RCC 7860 (cell line): ENCODE measurements at regions not wholly inside any gene's neighbourhood (a gene's known extent, or its start where the extent isn't known, plus 50 kb on each side); places are given as distances from the start of the nearest gene placed in this dataset.
"Not testable (repeated sequence)": the region's sequence is repeated elsewhere in the genome, so short reads cannot be mapped to it uniquely, and the experiment has no call there.

Experiments used
- DNase-seq: peaks from one replicate; pipeline ENCODE4 v3.0.0-alpha.2; 2015; ENCODE audit warnings: low spot score
- FAIRE-seq: peaks from 2 replicates; lab custom pipeline; 2012; peaks lifted over from hg19 to GRCh38; lab: Jason Lieb, UNC

DNA sequence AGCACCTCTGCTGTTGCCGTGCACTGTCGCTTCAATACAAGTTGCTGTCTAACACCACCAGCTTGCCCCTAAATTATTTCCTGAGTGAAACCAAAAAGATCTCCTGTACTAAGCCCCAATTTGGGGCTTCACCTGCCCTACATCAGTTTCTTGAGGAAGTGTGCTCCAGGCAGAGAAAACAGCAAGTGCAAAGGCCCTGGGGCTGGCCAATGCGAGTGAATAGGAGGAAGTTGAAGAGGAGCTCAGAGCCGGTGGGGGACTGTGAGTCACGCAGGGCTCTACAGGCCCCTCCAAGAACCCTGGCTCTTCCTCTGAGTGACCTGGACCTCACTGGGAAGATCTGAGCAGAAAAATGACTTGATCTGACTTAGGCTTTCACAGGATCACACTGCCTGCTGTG lies 117.2 kb downstream of the IPO8 start:
- FAIRE-seq (no peak), DNase-seq (no peak)

DNA sequence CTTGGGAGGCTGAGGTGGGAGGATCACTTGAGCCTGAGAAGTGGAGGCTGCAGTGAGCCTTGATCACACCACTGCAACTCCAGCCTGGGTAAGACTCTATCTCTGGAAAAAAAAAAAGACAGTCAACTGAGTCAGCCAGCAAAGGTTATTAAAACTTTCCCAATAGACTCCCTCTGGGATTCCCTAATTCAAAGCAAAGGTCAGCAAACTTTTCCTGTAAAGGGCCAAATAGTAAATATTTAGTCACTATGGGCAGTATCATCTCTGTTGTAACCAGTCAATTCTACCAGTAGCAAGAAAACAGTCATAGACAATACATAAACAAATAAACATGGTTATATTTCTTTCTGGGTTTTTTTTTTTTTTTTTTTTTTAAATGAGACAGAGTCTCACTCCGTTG lies 122.5 kb downstream of the IPO8 start:
- no peak for DNase-seq

DNA sequence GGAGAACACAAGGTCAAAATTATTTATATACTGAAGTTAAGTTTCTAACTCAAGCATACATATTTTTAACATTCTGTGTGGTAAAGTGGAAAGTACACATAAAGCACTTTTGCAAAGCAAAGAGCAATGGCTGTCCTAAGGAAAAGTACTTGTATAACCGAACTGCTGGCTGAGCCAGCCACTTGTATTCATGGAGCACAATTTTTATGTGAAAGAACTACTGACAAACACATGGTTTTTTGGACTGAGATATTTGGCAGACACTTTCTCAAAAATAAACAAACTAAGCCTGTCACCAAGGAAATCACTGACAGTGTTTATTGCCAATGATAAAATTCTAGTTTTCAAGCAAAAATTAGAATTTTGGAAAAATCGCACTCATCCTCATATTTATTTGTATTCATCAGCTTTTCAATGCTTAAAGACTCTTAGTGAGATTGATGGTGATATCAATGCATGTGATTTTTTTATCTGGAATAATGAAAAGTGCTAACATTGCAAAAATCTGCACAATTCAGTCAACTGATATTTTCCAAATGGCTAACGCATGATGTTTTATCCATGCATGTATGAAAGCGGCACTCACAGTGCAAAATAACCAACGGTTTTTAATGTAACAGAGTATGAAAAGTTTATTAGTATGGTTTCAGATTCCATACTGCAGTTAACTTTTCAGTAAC lies 125.3 kb downstream of the IPO8 start:
- FAIRE-seq (no peak), DNase-seq (no peak)

More for the DNA sequence above, 122.5 kb downstream of the IPO8 start:
- FAIRE-seq = no peak

- FAIRE-seq = no peak
- DNase-seq = no peak
Observed at GRCh38 chr12:30569426-30569825, 126.2 kb downstream of the IPO8 start.

DNA sequence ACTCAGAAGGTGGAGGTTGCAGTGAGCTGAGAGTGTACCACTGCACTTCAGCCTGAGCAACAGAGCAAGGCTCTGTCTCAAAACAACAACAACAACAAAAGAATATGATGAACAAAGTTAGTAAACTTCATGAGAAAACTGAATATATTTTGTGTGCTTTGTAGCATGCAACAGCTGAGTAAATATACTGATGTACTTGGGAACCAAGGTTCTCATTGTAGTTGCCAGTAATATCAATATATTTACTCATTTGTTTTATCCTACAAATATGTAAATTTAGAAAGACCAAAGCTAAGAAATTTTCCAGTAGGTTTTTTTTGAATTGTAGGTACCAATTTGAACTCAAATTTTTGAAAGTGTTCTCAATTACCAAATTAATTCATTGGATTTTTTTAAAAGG lies 127.2 kb downstream of the IPO8 start:
- FAIRE-seq = no peak
- no peak for DNase-seq

DNA sequence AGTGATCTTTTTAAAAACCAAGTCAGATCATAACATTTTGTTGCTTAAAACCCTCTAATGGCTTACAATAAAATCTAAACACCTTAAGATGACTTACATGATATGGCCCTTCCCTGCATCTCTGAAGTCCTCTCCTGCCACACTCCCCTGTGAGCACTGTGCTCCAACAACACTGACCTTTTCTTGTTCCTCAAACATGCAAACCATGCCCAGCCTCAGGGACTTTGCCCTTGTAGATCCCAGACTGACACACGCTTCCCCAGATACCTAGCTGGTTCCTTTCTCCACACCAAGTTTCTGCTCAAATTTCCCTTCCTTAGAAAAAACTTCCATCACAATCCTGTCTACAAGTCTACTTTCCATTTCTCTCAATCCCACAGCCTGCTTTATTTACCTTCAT lies 128.6 kb downstream of the IPO8 start:
- DNase-seq = no peak
- no peak for FAIRE-seq

DNA sequence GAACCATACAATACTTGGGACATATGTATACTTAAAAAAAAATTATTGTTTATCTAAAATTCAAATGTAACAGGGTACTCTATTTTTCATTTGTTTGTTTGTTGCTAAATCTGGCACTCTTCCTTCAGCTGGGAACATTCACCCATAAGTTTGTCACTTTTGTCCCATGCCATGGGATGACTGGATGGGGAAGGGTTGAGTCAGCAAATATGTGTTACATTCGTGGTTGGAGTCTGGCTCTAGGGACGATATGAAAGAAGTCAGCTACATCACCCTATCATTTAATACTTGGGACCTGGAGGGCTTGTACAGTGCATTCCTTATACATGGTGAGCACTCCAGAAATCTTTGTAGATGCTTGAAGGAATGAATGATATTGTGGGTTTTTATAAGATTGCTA lies 131.3 kb downstream of the IPO8 start:
- no peak for FAIRE-seq
- no peak for DNase-seq

DNA sequence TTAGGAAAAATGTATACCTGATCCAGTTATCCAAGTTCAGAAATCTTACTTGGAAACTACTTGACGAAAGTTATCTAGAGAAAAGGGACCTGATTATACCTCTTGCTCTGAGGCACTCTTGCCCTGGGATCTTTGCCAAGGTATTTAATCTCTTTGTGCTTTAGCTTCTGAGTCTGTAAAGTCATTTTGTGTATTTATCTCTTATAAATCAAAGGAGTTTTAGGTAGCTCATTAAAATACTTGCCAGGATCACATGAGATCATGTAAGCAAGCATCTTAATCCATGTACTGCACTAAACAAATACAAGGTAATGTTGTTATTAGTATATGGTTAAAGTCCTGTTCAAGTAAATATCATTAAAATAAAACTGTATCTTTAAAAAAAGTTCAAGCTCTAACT lies 147.5 kb downstream of the IPO8 start:
- DNase-seq (no peak), FAIRE-seq (no peak)

DNA sequence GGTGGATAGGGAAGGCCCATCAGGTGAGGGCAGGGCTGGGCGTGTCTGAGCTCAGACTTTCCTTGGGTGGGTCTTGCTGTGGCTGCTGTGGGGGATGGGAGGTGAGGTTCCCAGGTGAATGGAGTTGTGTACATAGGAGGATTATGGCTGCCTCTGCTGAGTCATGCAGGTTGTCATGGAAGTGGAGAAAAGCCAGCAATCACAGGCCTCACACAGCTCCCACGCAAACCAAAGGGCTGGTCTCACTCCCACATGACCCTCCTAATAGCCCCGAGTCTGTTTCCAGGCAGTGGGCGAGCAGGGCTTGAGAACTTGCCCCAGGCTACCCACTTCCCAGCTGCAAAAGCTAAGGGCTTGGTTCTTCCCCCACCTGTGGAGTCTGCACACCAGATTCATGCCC lies 149.5 kb downstream of the IPO8 start:
- no peak for FAIRE-seq
- DNase-seq = no peak

DNA sequence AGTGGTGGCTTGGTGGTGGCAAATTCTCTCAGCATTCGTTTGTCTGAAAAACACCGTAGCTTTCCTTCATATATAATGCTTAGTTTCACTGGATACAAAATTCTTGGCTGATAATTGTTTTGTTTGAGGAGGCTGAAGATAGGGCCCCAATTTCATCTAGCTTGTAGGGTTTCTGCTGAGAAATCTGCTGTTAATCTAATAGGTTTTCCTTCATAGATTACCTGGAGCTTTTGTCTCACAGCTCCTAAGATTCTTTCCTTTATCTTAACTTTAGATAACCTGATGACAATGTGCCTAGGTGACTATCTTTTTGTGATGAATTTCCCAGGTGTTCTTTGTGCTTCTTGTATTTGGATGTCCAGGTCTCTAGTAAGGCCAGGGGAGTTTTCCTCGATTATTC lies 151.0 kb downstream of the IPO8 start:
- not testable (repeated sequence) for FAIRE-seq, DNase-seq

DNA sequence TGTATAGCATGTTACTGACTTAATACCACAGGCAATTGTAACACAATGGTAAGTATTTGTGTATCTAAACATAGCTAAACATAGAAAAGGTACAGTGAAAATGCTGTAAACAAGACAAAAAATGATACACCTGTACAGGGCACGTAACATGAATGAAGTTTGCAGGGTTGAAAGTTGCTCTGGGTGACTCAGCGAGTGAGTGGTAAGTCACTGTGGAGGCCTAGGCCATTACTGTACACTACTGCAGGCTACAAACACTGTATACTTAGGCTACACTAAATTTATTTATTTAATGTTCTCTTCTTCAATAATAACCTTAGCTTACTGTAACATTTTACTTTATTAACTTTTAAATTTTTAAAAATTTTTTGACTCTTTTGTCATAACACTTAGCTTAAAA lies 158.4 kb downstream of the IPO8 start:
- DNase-seq = no peak
- no peak for FAIRE-seq

- FAIRE-seq (no peak), DNase-seq (no peak)
Observed at GRCh38 chr12:30533558-30534265, 162.0 kb downstream of the IPO8 start.

GRCh38 chr12:30531731-30532678 lies 163.7 kb downstream of the IPO8 start:
- FAIRE-seq = no peak
- no peak for DNase-seq

GRCh38 chr12:30529489-30530269 lies 166.0 kb downstream of the IPO8 start:
- DNase-seq (no peak), FAIRE-seq (no peak)

GRCh38 chr12:30525171-30525570 lies 170.5 kb downstream of the IPO8 start:
- FAIRE-seq (no peak), DNase-seq (no peak)

DNA sequence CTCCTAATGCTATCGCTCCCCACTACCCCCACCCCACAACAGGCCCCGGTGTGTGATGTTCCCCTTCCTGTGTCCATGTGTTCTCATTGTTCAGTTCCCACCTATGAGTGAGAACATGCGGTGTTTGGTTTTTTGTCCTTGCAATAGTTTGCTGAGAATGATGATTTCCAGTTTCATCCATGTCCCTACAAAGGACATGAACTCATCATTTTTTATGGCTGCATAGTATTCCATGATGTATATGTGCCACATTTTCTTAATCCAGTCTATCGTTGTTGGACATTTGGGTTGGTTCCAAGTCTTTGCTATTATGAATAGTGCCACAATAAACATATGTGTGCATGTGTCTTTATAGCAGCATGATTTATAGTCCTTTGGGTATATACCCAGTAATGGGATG lies 175.4 kb downstream of the IPO8 start:
- FAIRE-seq, DNase-seq: not testable (repeated sequence)

DNA sequence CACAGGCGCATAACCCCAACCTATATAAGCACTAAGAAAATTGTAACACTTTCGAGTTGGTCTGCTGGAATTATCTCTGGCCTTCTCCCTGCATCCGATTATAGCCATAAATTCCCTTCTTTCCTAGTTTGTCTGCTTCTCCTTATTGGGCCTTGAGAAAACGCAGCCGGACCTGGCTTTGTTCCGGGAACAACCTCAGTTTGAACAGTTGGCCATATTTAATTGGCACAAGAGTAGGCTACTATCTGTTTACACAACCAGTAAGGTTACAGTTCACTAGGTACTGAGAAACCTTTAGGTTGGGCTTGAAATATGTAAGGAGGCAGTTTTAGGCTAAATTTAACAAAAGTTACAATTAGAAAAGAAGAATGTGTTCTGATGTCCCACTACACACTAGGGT lies 176.1 kb downstream of the IPO8 start:
- DNase-seq (no peak), FAIRE-seq (no peak)

- no peak for FAIRE-seq
- DNase-seq = no peak
Observed at GRCh38 chr12:30517320-30517719, 178.3 kb downstream of the IPO8 start.

- no peak for FAIRE-seq
- DNase-seq = no peak
Observed at GRCh38 chr12:30515351-30515750, 180.3 kb downstream of the IPO8 start.

- DNase-seq = no peak
Observed at GRCh38 chr12:30514666-30515065, 181.0 kb downstream of the IPO8 start.

More at GRCh38 chr12:30514666-30515065, 181.0 kb downstream of the IPO8 start:
- no peak for FAIRE-seq
